HCT116 (cell line): ENCODE measurements at regions not wholly inside any gene's neighbourhood (a gene's known extent, or its start where the extent isn't known, plus 50 kb on each side); places are given as distances from the start of the nearest gene placed in this dataset.

ENCODE experiments used
- ATAC-seq: fragments of 200-7000 bp; cut with Tn5 transposase; 2 replicates; pipeline ENCODE4 v1.9.1; 2020; ENCODE audit warnings: mild to moderate bottlenecking, moderate library complexity
- BruUV-seq: library from RNA; stranded (reverse); fragments of 400-500 nt; replicated peaks from 2 replicates; lab custom pipeline; 2021; lab: Mats Ljungman, UMichigan
- CTCF ChIA-PET: fragments of 300-600 bp; sonication (Branson Sonifier 250); formaldehyde crosslinking; loops from one replicate; lab custom pipeline; 2021; ENCODE audit warnings: antibody characterized with exemption; lab: Charles Lee
- POLR2A ChIA-PET: fragments of 300-600, 350-600 bp; sonication (Branson Sonifier 250); formaldehyde crosslinking; loops from one replicate; lab custom pipeline; 2021; ENCODE audit warnings: antibody characterized with exemption; lab: Charles Lee
- RAD21 ChIA-PET, 2 experiments: fragments of 300-600 bp; sonication (Branson Sonifier 250); formaldehyde crosslinking; loops; one replicate each; lab custom pipeline; 2023; ENCODE audit warnings: low total read pairs in 2 of 2; ENCODE audit not compliant: uncharacterized antibody in 2 of 2, unreplicated experiment in 2 of 2, low non-redundant PET in 1 of 2; lab: Charles Lee
- DNase-seq: peaks from one replicate; pipeline ENCODE4 v3.0.0-alpha.2; 2010; ENCODE audit warnings: low read depth, low spot score
- H2AFZ ChIP-seq: fragments of 200-600 bp; shearing (Covaris generic), sonication (generic); 2 replicates; pipeline ENCODE4 v1.6.1; 2017; ENCODE audit warnings: low read depth, mixed run types, mixed read lengths, antibody characterized with exemption, low read length; ENCODE audit not compliant: poor library complexity, severe bottlenecking
- H3K27ac ChIP-seq: 2 replicates; pipeline ENCODE4 v1.5.1; 2012; ENCODE audit warnings: low read depth, low read length
- H3K27me3 ChIP-seq: fragments of 200-600 bp; sonication (generic); 2 replicates; pipeline ENCODE4 v1.6.1; 2016; ENCODE audit warnings: mixed run types, low read length, mixed read lengths; ENCODE audit not compliant: insufficient read depth
- H3K36me3 ChIP-seq, 2 experiments: fragments of 200-500 bp in 1 of 2; fragments of 200-600 bp in 1 of 2; sonication (Bioruptor generic) in 1 of 2; sonication (generic) in 1 of 2; 2 replicates each; pipeline versions ENCODE4 v1.5.1 to v1.6.1; 2014 to 2016; ENCODE audit warnings: low read length in 2 of 2, inconsistent platforms in 1 of 2, mixed read lengths in 1 of 2, mixed run types in 1 of 2; ENCODE audit not compliant: insufficient read depth in 2 of 2, control insufficient read depth in 1 of 2
- H3K4me1 ChIP-seq, 2 experiments: fragments of 200-600 bp in 1 of 2; sonication (generic) in 1 of 2; 2 replicates each; pipeline versions ENCODE4 v1.5.1 to v1.6.1; 2012 to 2017; ENCODE audit warnings: low read length in 2 of 2, inconsistent platforms in 1 of 2, mild to moderate bottlenecking in 1 of 2, mixed read lengths in 1 of 2, mixed run types in 1 of 2, moderate library complexity in 1 of 2; ENCODE audit not compliant: insufficient read depth in 2 of 2, control insufficient read depth in 1 of 2
- H3K4me2 ChIP-seq: fragments of 200-600 bp; sonication (generic); 2 replicates; pipeline ENCODE4 v1.6.1; 2017; ENCODE audit warnings: mixed run types, low read length, mixed read lengths
- H3K4me3 ChIP-seq, 2 experiments: fragments of 200-600 bp in 1 of 2; sonication (generic) in 1 of 2; replicated peaks in 1 of 2; 2 replicates each; pipeline ENCODE4 v1.5.1; 2011 to 2016; ENCODE audit warnings: low read length in 2 of 2, control low read depth in 1 of 2, low read depth in 1 of 2, mild to moderate bottlenecking in 1 of 2, mixed read lengths in 1 of 2, mixed run types in 1 of 2
- H3K79me2 ChIP-seq: fragments of 200-600 bp; sonication (generic); 2 replicates; pipeline ENCODE4 v1.6.1; 2017; ENCODE audit warnings: mild to moderate bottlenecking, mixed run types, low read length, moderate library complexity, mixed read lengths; ENCODE audit not compliant: insufficient read depth
- H3K9ac ChIP-seq: fragments of 200-600 bp; sonication (generic); 2 replicates; pipeline ENCODE4 v1.6.1; 2016; ENCODE audit warnings: low read length, mixed read lengths
- H3K9me2 ChIP-seq: fragments of 200-600 bp; sonication (generic), shearing (Covaris generic); 2 replicates; pipeline ENCODE4 v1.6.1; 2017; ENCODE audit warnings: mixed run types, mild to moderate bottlenecking, moderate library complexity; ENCODE audit not compliant: insufficient read depth
- H3K9me3 ChIP-seq, 2 experiments: fragments of 200-500 bp in 1 of 2; fragments of 200-600 bp in 1 of 2; sonication (Bioruptor generic) in 1 of 2; sonication (generic) in 1 of 2; 2 replicates each; pipeline ENCODE4 v1.6.1; 2014 to 2017; ENCODE audit warnings: low read length in 2 of 2, mixed read lengths in 2 of 2, inconsistent platforms in 1 of 2, low read depth in 1 of 2, mild to moderate bottlenecking in 1 of 2, mixed run types in 1 of 2, moderate library complexity in 1 of 2; ENCODE audit not compliant: control insufficient read depth in 1 of 2, insufficient read depth in 1 of 2
- H4K20me1 ChIP-seq: fragments of 200-600 bp; sonication (generic), shearing (Covaris generic); 2 replicates; pipeline ENCODE4 v1.6.1; 2017; ENCODE audit warnings: mixed run types, mild to moderate bottlenecking, moderate library complexity; ENCODE audit not compliant: insufficient read depth
- CBX3 ChIP-seq: IDR thresholded peaks from 2 replicates; pipeline ENCODE4 v1.6.1; 2012; ENCODE audit warnings: low read depth
- ELF1 ChIP-seq: IDR thresholded peaks from 2 replicates; pipeline ENCODE4 v1.6.1; 2012; ENCODE audit warnings: low read depth, borderline replicate concordance
- EZH2 ChIP-seq: fragments of 200-600 bp; sonication (generic); IDR thresholded peaks from 2 replicates; pipeline ENCODE4 v1.6.1; 2017; ENCODE audit warnings: antibody characterized with exemption, mixed run types
- FOSL1 ChIP-seq: IDR thresholded peaks from 2 replicates; pipeline ENCODE4 v1.6.1; 2012; ENCODE audit warnings: low read depth
- JUND ChIP-seq: IDR thresholded peaks from 2 replicates; pipeline ENCODE4 v1.6.1; 2012
- RAD21 ChIP-seq: IDR thresholded peaks from 2 replicates; pipeline ENCODE4 v1.6.1; 2012; ENCODE audit warnings: low read depth, mild to moderate bottlenecking
- SRF ChIP-seq: IDR thresholded peaks from 2 replicates; pipeline ENCODE4 v1.6.1; 2012; ENCODE audit warnings: low read depth
- ZFX ChIP-seq: fragments of 450-650 bp; IDR thresholded peaks from 2 replicates; pipeline ENCODE4 v1.6.1; 2017
- intact Hi-C: fragments of 100-400 bp; cut with micrococcal nuclease; formaldehyde crosslinking; loops from 2 replicates; pipeline ENCODE4 v1.10.0; 2022
- TF ChIP-seq, protein P1 (sequence below): IDR thresholded peaks from 2 replicates; pipeline ENCODE4 v1.6.1; 2012; ENCODE audit warnings: low read depth
- TF ChIP-seq, protein P2 (sequence below), 3 experiments: fragments of 200-600 bp in 1 of 3; sonication (generic) in 1 of 3; IDR thresholded peaks in 2 of 3; conservative IDR thresholded peaks in 1 of 3; 2 replicates each; pipeline ENCODE4 v1.5.1; 2012 to 2017; ENCODE audit warnings: low read depth in 2 of 3, low read length in 2 of 3, antibody characterized with exemption in 1 of 3, borderline replicate concordance in 1 of 3, control low read depth in 1 of 3, mild to moderate bottlenecking in 1 of 3, mixed read lengths in 1 of 3, mixed run types in 1 of 3, moderate library complexity in 1 of 3; ENCODE audit not compliant: insufficient read depth in 1 of 3
- TF ChIP-seq, protein P3 (sequence below): IDR thresholded peaks from 2 replicates; pipeline ENCODE4 v1.6.1; 2012

DNA sequence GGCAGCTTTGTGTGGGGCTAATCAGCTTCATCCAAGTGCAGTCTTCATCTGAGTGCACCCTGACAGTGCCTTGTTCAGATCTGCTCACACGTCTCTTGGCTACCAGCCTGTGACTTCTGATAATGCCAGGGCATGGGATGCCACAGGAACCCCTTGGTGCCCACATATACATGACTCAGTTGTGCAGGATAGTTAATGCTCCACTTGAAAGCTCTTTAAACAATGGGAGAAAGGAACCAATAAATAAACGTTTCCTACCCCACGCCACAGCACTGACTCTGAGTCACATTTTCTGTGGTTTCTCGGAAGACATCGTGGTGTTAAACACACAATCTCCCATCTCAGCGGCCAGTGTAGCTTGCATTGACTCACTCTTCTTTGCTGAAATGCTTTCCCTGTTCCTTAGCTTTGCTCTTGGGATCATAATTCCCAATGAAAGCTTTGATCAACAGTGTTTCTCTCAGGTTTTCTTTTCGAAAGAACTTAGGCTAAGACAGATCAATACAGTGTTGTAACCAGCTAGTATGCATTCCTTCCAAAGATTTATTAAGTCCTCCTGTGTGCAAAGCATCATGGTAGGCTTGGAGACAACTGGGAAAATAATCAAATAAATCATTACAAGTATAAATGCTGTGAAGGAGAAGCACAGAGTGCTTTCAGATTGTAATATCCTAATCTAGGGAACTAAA lies 142.0 kb downstream of the COPS8 start:
- H3K27me3 ChIP-seq: no peaks in the 10 kb centered on the region
- POLR2A ChIA-PET: no interaction called here

DNA sequence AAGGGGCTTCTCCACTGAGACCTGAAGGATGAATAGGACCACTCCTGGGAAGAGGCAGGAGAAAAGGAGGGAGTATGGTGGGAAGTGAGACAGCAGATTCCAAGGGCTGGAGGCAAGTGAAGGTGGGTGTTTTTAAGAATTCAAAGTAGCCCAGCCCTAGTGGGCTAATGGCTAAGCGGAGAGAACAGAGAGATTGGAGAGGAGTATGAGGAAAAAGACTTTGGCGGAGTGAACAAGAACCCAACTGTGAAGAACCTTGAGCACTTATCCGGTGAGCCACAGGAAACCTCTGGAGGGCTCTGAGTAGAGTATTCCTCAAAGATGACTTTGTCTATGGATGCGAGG lies 142.6 kb downstream of the COPS8 start:
- no peaks in the 10 kb centered on the region for H3K27me3 ChIP-seq
- BruUV-seq: no TSS peak
- H2AFZ ChIP-seq: no peak overlapping the region
- no peak overlapping the region for H3K4me3 ChIP-seq
- ATAC-seq (no peak), DNase-seq (no peak)
- H3K4me2 ChIP-seq: peak overlapping the region; percentile 35; the same call in 1 of the 2 replicates
- ChIA-PET RAD21 (no interaction called here), CTCF (no interaction called here), POLR2A (no interaction called here)
- no peaks in the 10 kb centered on the region for H4K20me1 ChIP-seq
- no peaks in the 10 kb centered on the region for H3K9me3 ChIP-seq
- H3K27ac ChIP-seq: no peak overlapping the region
- H3K9ac ChIP-seq: no peak overlapping the region
- TF ChIP-seq, protein P1, sequence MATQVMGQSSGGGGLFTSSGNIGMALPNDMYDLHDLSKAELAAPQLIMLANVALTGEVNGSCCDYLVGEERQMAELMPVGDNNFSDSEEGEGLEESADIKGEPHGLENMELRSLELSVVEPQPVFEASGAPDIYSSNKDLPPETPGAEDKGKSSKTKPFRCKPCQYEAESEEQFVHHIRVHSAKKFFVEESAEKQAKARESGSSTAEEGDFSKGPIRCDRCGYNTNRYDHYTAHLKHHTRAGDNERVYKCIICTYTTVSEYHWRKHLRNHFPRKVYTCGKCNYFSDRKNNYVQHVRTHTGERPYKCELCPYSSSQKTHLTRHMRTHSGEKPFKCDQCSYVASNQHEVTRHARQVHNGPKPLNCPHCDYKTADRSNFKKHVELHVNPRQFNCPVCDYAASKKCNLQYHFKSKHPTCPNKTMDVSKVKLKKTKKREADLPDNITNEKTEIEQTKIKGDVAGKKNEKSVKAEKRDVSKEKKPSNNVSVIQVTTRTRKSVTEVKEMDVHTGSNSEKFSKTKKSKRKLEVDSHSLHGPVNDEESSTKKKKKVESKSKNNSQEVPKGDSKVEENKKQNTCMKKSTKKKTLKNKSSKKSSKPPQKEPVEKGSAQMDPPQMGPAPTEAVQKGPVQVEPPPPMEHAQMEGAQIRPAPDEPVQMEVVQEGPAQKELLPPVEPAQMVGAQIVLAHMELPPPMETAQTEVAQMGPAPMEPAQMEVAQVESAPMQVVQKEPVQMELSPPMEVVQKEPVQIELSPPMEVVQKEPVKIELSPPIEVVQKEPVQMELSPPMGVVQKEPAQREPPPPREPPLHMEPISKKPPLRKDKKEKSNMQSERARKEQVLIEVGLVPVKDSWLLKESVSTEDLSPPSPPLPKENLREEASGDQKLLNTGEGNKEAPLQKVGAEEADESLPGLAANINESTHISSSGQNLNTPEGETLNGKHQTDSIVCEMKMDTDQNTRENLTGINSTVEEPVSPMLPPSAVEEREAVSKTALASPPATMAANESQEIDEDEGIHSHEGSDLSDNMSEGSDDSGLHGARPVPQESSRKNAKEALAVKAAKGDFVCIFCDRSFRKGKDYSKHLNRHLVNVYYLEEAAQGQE: no peak
- TF ChIP-seq CBX3 (no peak), ZFX (no peak), ELF1 (no peak), RAD21 (no peak), EZH2 (no peak)
- TF ChIP-seq, protein P2, sequence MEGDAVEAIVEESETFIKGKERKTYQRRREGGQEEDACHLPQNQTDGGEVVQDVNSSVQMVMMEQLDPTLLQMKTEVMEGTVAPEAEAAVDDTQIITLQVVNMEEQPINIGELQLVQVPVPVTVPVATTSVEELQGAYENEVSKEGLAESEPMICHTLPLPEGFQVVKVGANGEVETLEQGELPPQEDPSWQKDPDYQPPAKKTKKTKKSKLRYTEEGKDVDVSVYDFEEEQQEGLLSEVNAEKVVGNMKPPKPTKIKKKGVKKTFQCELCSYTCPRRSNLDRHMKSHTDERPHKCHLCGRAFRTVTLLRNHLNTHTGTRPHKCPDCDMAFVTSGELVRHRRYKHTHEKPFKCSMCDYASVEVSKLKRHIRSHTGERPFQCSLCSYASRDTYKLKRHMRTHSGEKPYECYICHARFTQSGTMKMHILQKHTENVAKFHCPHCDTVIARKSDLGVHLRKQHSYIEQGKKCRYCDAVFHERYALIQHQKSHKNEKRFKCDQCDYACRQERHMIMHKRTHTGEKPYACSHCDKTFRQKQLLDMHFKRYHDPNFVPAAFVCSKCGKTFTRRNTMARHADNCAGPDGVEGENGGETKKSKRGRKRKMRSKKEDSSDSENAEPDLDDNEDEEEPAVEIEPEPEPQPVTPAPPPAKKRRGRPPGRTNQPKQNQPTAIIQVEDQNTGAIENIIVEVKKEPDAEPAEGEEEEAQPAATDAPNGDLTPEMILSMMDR (IDR thresholded peaks at IDR 0.05 in 2 of 3, conservative IDR thresholded peaks at IDR 0.05 in 1 of 3; ENCODE audit: borderline replicate concordance in 1 of 3, insufficient read depth in 1 of 3, low read depth in 2 of 3, low read length in 2 of 3): no peak
- no peaks in the 10 kb centered on the region for H3K79me2 ChIP-seq
- H3K36me3 ChIP-seq: no peaks in the 10 kb centered on the region
- peaks cover 0 to 15% of the 10 kb centered on the region in 2 experiments; a peak in 1 of 4 replicates for H3K4me1 ChIP-seq
- H3K9me2 ChIP-seq: no peaks in the 10 kb centered on the region
- intact Hi-C loops: no loop called here

More for the DNA sequence above, 142.0 kb downstream of the COPS8 start:
- H3K4me1 ChIP-seq: peaks cover 0 to 18% of the 10 kb centered on the region in 2 experiments; a peak in 1 of 4 replicates
- TF ChIP-seq SRF (no peak), CBX3 (no peak), FOSL1 (peak; percentile 23; the same call in 1 of the 2 replicates), JUND (peak; percentile 40)
- TF ChIP-seq, protein P3, sequence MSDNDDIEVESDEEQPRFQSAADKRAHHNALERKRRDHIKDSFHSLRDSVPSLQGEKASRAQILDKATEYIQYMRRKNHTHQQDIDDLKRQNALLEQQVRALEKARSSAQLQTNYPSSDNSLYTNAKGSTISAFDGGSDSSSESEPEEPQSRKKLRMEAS: peak; percentile 24; the same call in 1 of the 2 replicates
- peak; percentile 19 for DNase-seq
- H3K27ac ChIP-seq: no peak overlapping the region
- no peaks in the 10 kb centered on the region for H3K36me3 ChIP-seq
- peak overlapping the region; percentile 35 for H3K4me2 ChIP-seq
- H3K9me2 ChIP-seq: no peaks in the 10 kb centered on the region
- no peak overlapping the region for H3K4me3 ChIP-seq
- BruUV-seq: no TSS peak
- ChIA-PET RAD21 (no interaction called here), CTCF (no interaction called here)
- no peak overlapping the region for H3K9ac ChIP-seq
- intact Hi-C loops: no loop called here
- H3K9me3 ChIP-seq: no peaks in the 10 kb centered on the region
- no peak overlapping the region for H2AFZ ChIP-seq
- no peaks in the 10 kb centered on the region for H3K79me2 ChIP-seq
- ATAC-seq: peak; percentile 80
- no peaks in the 10 kb centered on the region for H4K20me1 ChIP-seq
